GM18867 (cell line): ENCODE measurements at regions not wholly inside any gene's neighbourhood (a gene's known extent, or its start where the extent isn't known, plus 50 kb on each side); places are given as distances from the start of the nearest gene placed in this dataset.
"Not testable (repeated sequence)": the region's sequence is repeated elsewhere in the genome, so short reads cannot be mapped to it uniquely, and the experiment has no call there.

Source experiments
- ATAC-seq: cut with Tn5 transposase; IDR thresholded peaks from one replicate; pipeline ENCODE4 v1.9.1; 2021; ENCODE audit warnings: mild to moderate bottlenecking, moderate library complexity; ENCODE audit not compliant: unreplicated experiment

DNA sequence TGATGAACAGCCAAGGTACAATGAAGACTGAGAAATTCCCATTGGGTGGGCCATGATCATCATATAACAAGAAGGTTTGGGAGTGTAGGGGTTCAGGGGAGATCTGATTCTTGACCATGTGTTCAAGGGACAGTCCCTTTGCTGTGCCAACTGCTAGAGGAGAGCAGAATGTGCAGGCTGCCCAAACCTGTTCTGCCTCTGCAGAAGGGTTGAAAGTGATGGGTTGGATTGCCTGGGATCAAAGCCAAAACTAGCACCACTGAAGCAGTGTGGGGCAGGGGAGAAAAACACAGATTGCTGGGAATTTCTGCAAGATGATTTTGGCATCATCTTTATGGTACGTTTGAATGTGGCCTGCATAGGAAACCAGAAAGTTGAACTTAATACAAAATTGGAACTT lies 303.9 kb downstream of the OTUD1 start:
- no peak for ATAC-seq

DNA sequence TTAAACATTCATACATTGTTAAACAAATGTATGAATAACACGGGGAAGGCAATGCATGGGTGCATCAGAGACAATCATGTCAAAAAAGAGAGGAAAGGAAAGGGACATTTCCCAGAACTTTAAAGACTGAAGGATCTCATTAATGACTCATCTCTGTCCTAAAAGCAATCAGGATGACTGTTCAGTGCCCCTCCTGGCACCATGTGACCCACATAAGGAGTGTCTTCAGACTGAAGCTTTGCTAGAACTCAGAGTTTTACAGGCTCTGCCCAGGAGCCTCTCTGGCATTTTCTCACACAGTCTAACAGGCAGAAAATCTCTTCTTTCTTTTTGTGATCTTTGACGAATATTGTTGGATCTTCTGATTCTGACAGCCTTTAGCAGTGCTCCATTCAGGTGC lies 315.3 kb downstream of the OTUD1 start:
- no peak for ATAC-seq

DNA sequence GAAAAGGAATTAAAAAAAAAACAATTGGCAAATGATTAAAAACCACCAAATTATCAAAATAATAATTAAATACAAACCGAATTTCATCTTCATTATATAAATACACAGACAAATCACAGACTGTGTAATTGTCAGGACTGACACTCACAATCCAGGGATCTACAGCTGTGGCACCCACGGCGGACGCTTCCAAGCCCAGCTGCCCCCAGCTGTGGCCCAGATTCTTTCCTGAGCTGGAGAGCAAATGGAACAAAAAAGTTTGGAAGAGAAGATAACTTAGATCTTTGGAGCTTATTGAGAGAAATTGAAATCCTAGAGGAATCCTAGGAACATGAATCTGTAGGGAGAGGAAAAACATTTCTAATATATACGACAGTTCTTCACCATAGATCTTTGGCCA lies 316.1 kb downstream of the OTUD1 start:
- no peak for ATAC-seq

DNA sequence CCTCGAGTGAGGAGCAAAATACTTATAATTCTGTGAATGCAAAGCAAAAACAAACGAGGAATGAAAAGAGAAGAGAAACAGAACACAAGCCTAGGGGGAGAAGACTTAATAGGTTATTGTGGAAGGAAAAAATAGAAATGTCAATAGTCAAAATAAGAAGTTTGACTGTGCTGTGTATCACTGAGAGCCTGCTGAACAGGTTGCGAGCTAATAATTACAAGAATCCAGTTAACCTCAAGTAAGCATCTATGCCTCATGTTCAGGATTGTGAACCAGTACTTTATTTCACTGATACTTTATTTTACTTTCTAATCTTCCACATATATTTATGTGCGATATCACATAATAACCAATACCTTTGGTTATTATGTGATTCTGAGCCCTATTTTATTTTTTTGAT lies 316.7 kb downstream of the OTUD1 start:
- no peak for ATAC-seq

DNA sequence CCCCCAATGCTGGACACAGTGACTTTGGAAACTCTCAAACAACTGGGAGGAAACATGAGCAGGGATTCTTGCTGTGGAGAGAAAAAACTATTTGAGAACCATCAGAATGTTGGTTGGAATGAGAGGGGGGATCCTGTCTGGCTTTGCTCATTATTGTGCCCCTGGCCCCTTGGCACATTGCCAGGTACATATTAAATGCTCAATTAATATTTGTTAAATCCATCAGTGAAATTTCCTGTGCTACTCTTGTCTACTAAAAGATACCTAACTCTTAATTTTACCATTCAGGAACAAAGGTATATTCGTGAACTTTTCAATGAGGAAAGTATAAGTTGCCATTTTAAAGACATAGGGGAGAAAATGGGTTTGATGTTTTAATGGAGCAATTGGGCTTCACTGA lies 329.4 kb downstream of the OTUD1 start:
- no peak for ATAC-seq

DNA sequence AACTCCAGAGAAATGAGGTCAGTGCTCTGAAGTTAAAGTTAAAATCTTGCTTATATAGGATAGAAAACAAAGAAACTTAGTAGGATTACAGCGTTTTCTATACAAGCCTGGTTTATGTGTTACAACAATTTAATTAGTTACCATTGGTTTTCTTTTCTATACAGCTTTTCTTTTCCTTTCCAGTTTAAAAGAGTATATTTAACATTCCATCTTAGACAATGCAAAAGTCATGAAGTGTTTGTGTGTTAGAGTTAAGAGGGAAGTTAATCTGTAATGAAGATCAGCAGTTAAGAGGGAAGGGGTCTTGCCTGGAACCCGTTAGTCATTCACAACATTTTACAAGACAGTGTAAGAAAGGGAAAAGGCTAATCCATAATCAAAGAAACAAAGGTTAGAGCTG lies 338.3 kb downstream of the OTUD1 start:
- ATAC-seq, result no peak

DNA sequence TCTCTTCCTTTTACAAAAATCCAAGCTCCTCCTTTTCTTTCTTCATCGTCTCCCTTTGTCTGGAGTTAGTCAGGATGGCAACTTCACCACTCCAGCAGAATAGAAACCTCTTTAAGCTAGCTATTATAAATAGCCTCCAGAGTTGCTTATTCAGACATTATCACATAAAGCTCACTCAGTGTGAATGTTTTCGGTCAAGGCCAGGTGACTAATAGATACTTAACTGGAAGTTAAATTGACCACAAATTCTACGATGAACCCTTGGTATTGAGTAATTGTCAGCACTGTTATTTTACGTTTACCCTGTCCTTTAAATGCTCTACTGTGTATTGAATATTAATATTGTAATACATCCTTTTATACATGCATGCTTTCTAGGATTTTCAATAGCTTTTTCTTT lies 340.4 kb downstream of the OTUD1 start:
- ATAC-seq, result no peak

DNA sequence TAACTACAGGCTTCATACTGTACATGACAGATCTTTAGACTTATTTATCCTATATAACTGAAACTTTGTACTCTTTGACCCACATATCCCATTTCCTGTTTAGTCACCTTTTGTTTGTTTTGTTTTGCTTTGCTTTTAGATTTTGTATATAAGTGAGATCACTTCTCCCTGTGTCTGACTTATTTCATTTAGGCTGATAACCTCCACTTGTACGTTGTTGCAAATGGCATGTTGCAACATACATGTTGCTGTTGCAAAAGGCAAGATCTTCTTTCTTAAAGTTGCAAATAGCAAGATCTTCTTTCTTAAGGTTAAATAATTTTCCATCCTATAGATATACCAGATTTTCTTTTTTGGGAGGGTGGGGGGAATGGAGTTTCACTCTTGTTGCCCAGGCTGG lies 341.5 kb downstream of the OTUD1 start:
- no peak for ATAC-seq

DNA sequence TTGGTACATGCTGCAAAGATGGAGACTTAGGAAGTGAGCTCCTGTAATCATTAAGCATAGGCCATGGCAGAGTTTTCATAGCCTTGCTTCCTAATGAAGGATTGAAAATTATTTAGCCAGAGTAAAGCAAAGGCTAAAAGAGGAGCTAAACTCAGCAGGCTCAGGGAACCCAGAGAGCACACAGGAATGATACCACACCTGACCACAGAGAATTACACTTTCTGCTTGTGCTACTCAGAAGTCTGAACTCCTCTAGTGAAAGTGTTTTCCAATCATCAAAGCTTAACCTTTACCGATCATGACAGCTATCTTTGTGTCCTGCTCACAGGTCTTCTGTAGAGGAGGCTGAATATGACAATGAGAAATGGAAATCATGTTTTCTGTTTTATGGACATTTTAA lies 347.7 kb downstream of the OTUD1 start:
- no peak for ATAC-seq

DNA sequence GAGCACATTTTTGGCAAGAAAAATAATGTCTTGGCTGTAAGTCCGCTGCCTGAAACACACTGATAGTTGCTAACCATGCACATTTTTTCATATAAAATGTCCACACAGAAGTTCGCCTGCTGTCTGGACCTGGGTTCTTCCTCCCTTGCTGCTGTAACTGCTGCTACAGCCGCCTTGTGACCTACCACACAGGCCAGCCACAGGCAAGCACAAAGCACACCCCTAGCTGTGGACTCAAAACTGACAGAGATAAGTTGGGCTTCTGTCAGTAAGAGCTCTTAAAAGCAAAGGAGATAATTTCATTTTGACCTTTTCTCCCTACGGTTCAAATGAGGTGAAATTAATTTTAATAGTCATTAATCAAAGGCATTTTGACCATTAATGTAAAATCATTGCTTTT lies 354.7 kb downstream of the OTUD1 start:
- no peak for ATAC-seq

DNA sequence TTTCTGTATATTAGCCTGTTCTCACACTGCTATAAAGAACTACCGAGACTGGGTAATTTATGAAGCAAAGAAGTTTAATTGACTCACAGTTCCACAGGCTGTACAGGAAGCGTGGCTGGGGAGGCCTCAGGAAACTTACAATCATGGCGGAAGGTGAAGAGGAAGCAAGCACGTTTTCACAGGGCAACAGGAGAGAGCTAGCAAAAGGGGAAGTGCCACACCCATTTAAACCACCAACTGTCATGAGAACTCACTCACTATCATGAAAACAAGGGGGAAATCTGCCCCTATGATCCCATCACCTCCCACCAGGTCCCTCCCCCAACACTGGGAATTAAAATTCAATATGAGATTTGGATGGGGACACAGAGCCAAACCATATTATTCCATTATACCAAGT lies 358.6 kb downstream of the OTUD1 start:
- ATAC-seq, result not testable (repeated sequence)

DNA sequence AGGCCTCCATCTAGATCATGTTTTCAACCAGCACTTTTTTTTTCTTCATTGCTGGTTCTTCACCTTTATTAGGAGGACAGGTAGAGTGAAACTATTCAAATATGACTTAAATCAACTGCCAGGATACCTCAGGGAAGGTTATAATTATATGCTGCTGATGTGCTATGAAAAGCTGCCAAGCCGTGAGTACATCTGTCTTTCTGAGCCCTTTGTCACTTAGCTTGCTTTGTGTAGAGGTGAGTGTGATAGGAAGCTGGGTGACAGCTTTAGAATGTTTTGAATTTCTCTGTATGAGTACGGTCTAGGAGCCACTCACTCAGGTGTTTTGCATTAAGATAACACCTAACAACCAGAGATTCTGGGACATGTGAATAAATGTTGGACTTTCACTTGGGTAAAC lies 365.2 kb downstream of the OTUD1 start:
- ATAC-seq, result no peak

DNA sequence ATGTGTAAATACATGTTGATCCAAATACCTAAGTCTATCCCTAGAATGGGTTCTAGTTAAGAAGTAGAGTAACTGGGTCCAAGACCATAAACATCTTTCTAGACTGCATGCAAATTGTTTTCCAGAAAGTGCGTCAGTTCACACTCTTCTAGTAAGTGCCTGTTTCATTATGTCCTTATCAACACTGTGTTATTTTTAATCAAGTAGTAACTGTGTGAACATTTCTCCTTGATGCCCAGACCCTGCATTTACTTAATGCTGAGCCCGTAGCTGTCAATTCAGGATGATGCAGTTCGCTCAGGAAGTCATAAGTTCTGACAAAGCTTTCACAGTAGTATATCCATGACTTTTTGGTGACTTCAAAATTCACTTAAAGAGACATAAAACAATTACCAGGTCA lies 374.8 kb downstream of the OTUD1 start:
- no peak for ATAC-seq

DNA sequence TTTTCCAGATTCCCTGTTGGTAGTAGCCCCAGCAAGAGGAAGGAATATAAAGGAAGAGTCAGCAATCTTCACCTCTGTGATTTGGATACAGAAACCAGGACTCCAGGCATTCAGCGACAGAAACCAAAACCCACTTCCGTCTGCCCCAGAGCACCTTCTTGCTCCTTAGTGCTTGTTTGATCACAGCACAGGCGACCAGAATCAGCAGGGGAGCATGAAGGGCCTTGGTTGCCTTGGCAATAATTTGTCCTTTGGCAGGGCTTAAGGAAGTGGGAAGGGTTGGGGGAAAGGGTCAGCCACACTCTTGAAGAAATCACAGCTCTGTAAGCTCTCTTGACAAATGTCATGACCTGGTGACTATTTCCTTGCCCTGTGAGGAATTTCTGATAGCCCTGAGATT lies 379.6 kb downstream of the OTUD1 start:
- ATAC-seq, result no peak

DNA sequence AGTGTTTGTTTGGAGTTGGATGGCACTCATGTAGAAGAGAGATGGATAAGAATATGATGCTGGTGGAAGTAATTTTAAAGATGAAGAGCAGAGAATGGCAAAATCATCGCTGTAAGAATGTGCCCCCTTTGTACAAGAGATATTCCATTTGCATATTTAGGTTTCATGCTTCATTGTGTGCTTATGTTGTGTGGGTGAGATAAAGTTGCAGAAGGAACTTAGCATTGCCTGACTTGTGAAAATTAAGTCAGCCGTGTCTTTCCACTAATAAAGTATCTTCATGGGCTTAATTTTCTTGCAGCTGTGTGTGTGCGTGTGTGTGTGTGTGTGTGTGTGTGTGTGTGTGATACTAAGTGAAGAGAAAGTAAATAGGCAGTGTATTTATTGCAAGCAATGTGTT lies 381.9 kb downstream of the OTUD1 start:
- ATAC-seq, result no peak

DNA sequence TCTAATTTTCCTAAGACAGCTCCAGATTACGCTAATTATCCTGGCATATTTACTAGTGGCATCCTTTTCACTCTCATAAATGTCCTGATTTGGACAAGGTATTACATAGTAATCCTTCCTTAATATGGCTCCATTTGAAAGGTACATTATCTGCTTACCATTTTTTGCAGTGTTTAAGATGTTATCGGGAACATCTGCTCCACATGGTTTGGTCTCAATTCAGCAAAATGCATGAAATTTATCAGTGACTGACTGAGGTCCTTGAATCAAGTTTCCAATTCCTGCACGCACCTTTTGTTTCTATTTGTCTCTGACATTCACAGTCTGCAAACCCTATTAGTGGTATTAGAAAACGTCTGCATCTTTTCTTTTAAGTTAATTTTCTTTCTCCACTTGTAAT lies 384.1 kb upstream of the KIAA1217 start:
- no peak for ATAC-seq

DNA sequence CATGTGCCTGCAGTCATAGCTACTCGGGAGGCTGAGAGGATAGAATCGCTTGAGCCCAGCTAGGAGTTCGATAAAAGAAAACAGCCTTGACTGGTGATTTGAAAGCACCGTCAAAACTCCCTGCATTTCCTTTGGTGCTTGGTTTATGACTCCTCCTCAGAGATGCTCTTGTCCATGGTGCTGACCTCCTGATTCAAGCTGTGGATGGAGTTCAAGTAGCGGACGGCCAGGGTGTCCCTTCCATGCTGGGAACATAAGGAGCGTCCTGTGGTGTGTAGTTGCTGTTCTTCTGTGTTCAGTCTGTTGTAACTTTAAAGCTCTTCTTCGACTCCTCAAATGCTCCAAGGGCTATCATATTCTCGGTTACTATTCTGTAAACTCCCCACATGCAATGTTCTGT lies 382.5 kb upstream of the KIAA1217 start:
- ATAC-seq, result no peak

DNA sequence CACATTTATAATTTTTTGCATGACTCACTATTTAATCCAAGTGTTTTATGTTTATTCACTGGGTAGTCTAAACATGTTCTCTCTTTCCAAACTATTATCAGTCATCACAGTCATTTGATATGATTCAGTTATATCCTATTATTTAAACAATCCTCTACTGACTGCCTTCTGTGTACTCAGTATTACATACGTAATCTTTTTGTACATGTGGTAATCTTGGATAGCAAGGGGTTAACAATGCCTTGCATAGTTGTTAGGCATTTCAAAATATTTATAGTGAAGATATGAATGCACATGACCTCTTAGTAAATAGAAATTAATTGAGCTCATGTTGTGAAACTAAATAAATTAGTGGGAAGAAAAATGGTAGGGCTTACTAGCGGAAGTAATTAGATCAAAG lies 379.4 kb upstream of the KIAA1217 start:
- no peak for ATAC-seq

DNA sequence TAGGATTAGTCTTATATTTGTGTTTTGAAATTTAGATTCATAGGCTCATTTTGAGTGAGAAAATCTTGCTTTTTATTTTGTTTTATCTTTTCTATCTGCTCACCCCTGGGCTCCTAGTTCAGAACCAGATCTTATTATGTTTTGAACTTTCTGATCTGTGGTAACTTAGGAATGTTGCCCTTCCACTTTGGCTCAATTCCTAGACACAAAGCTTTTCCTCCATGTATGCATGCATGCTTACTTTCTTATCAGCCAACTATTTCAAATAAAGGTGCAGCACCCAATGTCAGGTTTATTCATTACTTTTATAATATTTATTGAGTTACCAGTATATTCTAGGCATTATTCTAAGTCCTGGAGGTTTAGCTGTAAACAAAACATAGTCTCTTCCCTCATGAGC lies 374.8 kb upstream of the KIAA1217 start:
- ATAC-seq, result no peak

DNA sequence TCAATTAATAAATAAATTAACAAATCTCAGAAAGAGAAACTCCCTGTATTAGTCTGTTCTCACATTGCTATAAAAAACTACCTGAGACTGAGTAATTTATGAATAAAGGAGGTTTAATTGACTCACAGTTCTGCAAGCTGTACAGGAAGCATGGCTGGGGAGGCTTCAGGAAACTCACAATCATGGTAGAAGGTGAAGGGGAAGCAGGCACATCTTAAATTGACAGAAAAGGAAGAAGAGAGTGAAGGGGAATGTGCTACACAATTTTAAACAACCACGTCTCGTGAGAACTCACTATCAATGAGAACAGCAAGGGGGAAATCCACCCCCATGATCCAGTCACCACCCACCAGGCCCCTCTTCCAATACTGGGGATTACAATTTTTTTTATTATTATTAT lies 358.3 kb upstream of the KIAA1217 start:
- no peak for ATAC-seq

DNA sequence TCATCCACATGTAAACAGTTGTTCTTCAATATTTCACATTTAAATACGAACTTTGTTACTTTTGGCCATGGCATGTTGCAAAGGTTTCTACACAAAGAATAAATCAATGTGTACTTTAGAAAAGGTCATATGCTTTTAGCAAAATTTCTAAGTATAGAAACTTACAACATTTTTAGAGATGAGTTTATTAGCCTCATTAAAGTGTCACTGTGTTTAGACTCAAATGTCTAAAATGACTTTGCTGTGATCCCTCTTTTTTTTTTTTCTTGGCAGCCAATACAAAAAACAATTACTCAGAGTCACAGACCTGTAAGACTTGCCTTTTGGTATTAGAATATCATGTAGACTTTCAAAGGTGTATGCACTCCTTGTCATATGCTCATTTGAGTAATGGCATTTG lies 349.3 kb upstream of the KIAA1217 start:
- no peak for ATAC-seq

DNA sequence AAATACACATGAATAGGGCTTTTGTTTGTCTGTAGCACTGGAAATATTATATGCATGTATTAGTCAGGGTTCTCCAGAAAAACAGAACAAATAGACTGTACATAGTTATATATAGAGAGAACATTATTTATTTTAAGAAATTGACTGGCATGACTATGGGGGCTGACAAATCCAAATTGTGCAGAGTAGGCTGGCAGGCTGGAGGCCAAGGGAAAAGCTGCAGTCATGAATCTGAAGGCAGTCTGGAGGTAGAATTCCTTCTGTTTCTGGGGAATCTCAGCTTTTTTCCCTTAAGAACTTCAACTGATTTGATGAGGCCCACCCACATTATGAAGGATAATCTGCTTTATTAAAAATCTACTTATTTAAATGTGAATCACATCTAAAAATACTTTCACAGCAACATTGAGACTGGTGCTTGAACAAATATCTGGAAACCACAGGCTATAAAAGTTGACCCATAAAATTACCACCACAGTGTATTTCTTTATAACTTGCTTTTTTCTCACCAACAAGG lies 344.2 kb upstream of the KIAA1217 start:
- no peak for ATAC-seq

DNA sequence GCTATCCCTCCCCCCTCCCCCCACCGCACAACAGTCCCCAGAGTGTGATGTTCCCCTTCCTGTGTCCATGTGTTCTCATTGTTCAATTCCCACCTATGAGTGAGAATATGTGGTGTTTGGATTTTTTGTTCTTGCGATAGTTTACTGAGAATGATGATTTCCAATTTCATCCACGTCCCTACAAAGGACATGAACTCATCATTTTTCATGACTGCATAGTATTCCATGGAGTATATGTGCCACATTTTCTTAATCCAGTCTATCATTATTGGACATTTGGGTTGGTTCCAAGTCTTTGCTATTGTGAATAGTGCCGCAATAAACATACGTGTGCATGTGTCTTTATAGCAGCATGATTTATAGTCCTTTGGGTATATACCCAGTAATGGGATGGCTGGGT lies 342.0 kb upstream of the KIAA1217 start:
- not testable (repeated sequence) for ATAC-seq

DNA sequence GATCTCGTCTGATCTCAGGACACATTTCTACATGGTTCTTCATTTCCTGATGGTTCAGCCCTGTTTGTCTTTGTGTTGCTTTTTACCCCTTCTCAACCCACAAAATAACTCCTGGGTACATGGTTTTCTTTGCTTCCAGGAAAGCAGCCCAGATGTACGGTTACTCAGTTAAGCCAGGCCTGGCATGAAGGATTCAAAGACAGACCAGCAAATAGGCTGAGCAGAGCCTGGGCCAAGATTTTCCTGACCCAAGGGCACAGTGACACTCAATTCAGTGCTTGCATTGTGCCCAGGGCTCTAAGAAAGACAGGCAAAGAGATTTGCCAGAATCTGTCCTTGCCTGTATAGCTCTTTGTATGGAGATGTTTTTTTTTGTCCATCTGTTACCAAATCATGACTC lies 340.8 kb upstream of the KIAA1217 start:
- ATAC-seq, result no peak
